Thyroid gland (tissue), 4 donors: ENCODE measurements at regions not wholly inside any gene's neighbourhood (a gene's known extent, or its start where the extent isn't known, plus 50 kb on each side); places are given as distances from the start of the nearest gene placed in this dataset.

Experiments
- CTCF ChIP-seq, 6 experiments: fragments of 200-600 bp in 3 of 6; fragments of 450-650 bp in 3 of 6; sonication (generic) in 3 of 6; IDR thresholded peaks; one replicate each; pipeline ENCODE4 v1.5.1; 2016 to 2019; ENCODE audit warnings: antibody characterized with exemption in 6 of 6, mild to moderate bottlenecking in 2 of 6, inconsistent platforms in 1 of 6, moderate library complexity in 1 of 6
- POLR2A ChIP-seq, 2 donors: fragments of 450-650 bp; IDR thresholded peaks; one replicate each; pipeline ENCODE4 v1.6.1; 2017; ENCODE audit warnings: antibody characterized with exemption in 2 of 2, mild to moderate bottlenecking in 2 of 2, moderate library complexity in 1 of 2

DNA sequence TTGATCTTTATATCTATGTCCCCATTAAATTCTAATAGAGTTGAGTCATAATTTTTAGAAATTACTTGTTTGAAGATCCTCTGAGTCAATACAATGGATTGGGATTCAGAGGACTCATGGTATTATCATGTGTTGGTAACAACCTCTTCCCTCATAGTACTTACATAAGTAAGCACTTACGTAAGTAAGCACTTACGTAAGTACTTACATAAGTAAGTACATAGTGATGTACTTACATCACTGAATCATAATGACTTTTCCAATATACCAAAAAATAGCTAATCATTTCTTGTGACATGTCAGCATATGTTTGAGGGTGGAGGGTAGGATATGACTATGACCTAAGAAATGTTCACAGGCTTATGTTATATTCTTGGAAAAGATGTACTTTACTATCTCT lies 740.5 kb downstream of the SORCS1 start:
- TF ChIP-seq POLR2A (IDR thresholded peaks at IDR 0.05) = no peak
- no peak for TF ChIP-seq CTCF (IDR thresholded peaks at IDR 0.05)
